CD4-positive, alpha-beta T cell treated with Interleukin-6 for 4 hours (primary cell): ENCODE measurements at regions not wholly inside any gene's neighbourhood (a gene's known extent, or its start where the extent isn't known, plus 50 kb on each side); places are given as distances from the start of the nearest gene placed in this dataset.

ENCODE experiments used
- DNase-seq: peaks from one replicate; pipeline ENCODE4 v3.0.0-alpha.2; 2020; ENCODE audit warnings: mixed read lengths

GRCh38 chr4:22941688-22942375 is 249.1 kb downstream of the GBA3 start:
- no peak for DNase-seq

- DNase-seq, result no peak
Measured at GRCh38 chr4:22932326-22932725, 239.6 kb downstream of the GBA3 start.

DNA sequence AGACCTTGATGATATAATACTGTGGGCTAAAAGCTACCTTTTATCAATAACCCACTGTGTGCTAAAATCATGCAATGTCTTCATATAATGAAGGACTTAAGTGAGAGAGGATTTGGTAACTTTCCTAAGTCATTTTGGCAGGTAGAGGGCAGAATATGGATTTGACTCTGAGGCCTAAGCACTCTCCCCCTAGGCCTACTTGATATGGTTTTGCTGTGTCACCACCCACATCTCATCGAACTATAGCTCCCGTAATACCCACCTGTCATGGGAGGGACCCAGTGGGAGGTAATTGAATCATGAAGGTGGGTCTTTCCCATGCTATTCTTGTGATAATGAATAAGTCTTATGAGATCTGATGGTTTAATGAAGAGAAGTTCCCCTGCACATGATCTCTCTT is 229.7 kb downstream of the GBA3 start:
- no peak for DNase-seq

GRCh38 chr4:22921936-22922335 is 229.2 kb downstream of the GBA3 start:
- DNase-seq, result no peak

DNA sequence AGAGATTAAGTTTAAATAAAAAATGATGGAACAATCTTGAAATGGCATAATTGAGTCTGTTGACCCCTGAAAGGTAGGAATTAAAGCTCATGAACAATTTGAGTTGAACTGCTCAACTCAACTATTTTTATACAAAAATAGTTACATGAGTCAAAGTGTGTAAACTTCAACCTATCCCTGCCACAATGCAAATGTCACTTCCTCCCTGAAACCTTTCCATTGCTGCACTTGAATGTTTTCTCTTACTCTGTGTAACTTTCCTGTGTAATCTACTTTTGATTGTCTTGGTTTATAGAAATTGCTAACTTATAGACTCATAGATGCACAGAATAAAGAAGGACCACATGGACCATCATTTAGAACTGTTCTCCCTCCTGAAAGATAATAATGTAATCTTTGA is 218.5 kb downstream of the GBA3 start:
- no peak for DNase-seq

- no peak for DNase-seq
Measured at GRCh38 chr4:22910200-22910599, 217.5 kb downstream of the GBA3 start.

DNA sequence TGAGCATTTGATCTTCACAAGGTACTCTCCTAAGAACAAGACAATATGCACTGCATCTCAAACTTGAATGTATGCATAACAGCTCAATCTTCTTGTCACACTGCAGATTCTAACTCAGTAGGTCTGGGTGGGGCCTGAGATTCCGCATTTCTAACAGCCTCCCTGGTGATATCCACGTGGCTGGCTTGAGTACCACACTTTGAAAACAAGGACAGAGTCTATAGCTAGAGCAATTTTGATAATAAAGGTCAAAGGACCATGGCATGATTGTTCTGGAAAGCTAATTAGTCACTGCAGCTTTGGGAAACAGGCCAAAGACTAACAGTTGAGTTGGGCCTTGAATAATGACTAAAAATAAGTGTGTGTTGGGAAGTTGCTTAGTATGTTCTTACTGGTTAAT is 213.3 kb downstream of the GBA3 start:
- no peak for DNase-seq

GRCh38 chr4:22903913-22904312 is 211.2 kb downstream of the GBA3 start:
- no peak for DNase-seq

DNA sequence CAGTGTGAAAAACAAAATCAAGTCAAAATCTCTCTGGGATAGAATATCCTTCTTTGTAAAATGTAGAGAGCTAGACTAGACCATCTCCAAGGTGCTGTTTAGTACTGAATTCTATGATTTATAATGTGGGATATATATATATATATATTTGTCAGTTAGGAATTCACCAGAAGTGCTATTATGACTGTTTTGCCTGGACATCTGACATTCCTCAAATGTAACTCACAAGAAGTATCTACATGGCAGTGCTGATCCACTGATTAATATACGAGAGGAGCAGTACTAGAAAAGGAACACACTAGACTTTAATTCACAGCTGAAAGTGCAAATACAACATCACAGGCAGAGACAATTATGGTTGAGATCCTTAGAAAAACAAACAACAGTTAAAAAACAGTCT is 208.9 kb downstream of the GBA3 start:
- DNase-seq, result no peak

- DNase-seq, result no peak
Measured at GRCh38 chr4:22900876-22901275, 208.1 kb downstream of the GBA3 start.

DNA sequence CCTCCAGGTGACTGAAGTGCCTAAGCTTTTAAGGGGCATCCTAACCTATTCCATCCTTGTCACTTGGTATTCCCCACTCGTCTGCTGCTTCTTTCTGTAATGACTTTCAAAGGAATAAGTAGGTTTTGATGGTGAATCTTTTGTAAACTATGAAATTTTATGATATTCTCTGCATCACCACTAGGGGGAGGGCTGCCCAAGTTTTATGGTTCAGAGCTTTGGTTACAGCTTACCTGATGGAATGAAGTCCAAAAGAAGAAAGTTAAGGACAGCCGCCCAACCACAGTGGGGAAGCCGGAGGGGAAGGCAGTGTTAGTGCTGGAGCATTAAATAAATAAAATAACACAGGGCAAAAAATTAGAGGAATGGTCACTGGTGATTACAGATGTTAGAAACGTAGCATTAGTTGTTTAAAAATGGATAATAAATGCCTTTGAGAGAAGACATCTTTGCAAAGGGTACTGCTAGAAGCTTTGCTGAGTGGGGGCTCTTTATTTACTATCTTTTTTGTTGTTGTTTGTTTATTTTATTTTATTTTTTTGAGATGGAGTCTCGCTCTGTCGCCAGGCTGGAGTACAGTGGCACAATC is 204.9 kb downstream of the GBA3 start:
- peak; percentile 24 for DNase-seq

DNA sequence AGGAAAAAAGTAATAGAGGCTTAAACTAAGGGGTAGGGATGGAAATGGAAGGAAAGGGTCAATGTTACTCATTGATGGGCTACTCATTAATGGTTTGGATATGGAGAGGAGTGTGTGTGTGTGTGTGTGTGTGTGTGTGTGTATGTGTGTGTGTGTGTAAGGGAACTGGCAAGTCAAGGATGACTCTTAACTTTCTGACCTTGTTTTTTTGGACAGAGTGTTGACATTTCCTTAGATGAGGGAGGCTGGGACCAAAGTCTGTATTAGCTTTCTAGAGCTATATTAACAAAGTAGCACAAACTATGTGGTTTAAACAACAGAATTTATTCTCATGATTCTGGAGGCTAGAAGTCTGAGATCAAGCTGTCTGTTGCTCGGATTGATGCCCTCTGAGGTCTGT is 202.7 kb downstream of the GBA3 start:
- DNase-seq, result no peak

- DNase-seq, result no peak
Measured at GRCh38 chr4:22884157-22884556, 191.4 kb downstream of the GBA3 start.

DNA sequence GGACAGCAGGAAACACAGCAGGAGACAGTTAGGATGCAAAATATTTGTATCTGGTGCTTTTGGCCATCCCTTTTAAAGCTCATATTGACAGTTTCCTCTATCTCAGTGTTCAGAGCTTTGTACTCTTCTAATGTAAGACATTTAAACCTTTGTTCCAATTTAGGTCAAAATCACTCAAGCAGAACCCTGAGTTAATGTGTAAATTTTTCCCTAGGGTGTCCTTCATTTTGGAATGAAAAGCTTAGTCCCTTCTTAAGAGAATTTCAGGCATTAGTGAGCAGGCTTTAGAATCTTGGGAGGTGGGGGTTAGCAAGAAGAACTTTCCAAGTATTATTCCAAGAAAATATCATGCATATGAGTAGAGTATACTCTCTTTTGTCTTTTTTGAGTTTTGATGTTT is 188.7 kb downstream of the GBA3 start:
- DNase-seq, result no peak

GRCh38 chr4:22877486-22878052 is 184.8 kb downstream of the GBA3 start:
- DNase-seq, result no peak

- DNase-seq, result no peak
Measured at GRCh38 chr4:22876270-22876669, 183.5 kb downstream of the GBA3 start.

GRCh38 chr4:22875587-22876257 is 183.0 kb downstream of the GBA3 start:
- no peak for DNase-seq

GRCh38 chr4:22874334-22874912 is 181.7 kb downstream of the GBA3 start:
- DNase-seq, result no peak

GRCh38 chr4:22873899-22874298 is 181.2 kb downstream of the GBA3 start:
- DNase-seq, result no peak

- DNase-seq, result no peak
Measured at GRCh38 chr4:22870847-22871449, 178.2 kb downstream of the GBA3 start.

- DNase-seq, result no peak
Measured at GRCh38 chr4:22869235-22869634, 176.5 kb downstream of the GBA3 start.
